Endothelial cell of umbilical vein (primary cell): ENCODE measurements at regions not wholly inside any gene's neighbourhood (a gene's known extent, or its start where the extent isn't known, plus 50 kb on each side); places are given as distances from the start of the nearest gene placed in this dataset.

ENCODE experiments used
- BruUV-seq: library from RNA; stranded (reverse); fragments of 400-500 nt; replicated peaks from 2 replicates; lab custom pipeline; 2021; lab: Mats Ljungman, UMichigan
- CTCF ChIA-PET: fragments of 300-600, 350-600 bp; sonication (Branson Sonifier 250); formaldehyde crosslinking; loops from one replicate; lab custom pipeline; 2021; ENCODE audit warnings: antibody characterized with exemption, inconsistent platforms; lab: Charles Lee
- POLR2A ChIA-PET: fragments of 300-600, 350-600 bp; sonication (Branson Sonifier 250); formaldehyde crosslinking; loops from one replicate; lab custom pipeline; 2021; ENCODE audit warnings: antibody characterized with exemption, inconsistent platforms; lab: Charles Lee
- DNase-seq: peaks from one replicate; pipeline ENCODE4 v3.0.0-alpha.2; 2011; ENCODE audit warnings: low read depth, low spot score
- FAIRE-seq: peaks from 2 replicates; lab custom pipeline; 2011; peaks lifted over from hg19 to GRCh38; lab: Jason Lieb, UNC
- H2AFZ ChIP-seq: 2 replicates; pipeline ENCODE4 v1.6.0; 2012; ENCODE audit warnings: low read depth, low read length, control low read depth, inconsistent platforms
- H3K27ac ChIP-seq: 2 replicates; pipeline ENCODE4 v1.5.1; 2011; ENCODE audit warnings: low read depth, mild to moderate bottlenecking, control low read depth, low read length, moderate library complexity; ENCODE audit not compliant: insufficient read depth
- H3K27me3 ChIP-seq, 2 experiments: 2 replicates each; pipeline versions ENCODE4 v1.6.0 to v1.6.1; 2011; ENCODE audit warnings: low read length in 2 of 2, mixed read lengths in 1 of 2; ENCODE audit not compliant: control insufficient read depth in 2 of 2, insufficient read depth in 2 of 2
- H3K36me3 ChIP-seq, 2 experiments: 2 replicates in 1 of 2; 3 replicates in 1 of 2; pipeline ENCODE4 v1.5.1; 2011; ENCODE audit warnings: low read length in 2 of 2, mild to moderate bottlenecking in 1 of 2, moderate library complexity in 1 of 2; ENCODE audit not compliant: control insufficient read depth in 2 of 2, insufficient read depth in 2 of 2; ENCODE audit errors: extremely low read depth in 1 of 2
- H3K4me1 ChIP-seq: 3 replicates; pipeline ENCODE4 v1.5.1; 2011; ENCODE audit warnings: mild to moderate bottlenecking, low read length; ENCODE audit not compliant: control insufficient read depth, insufficient read depth; ENCODE audit errors: extremely low read depth
- H3K4me2 ChIP-seq: 2 replicates; pipeline ENCODE4 v1.6.1; 2011; ENCODE audit warnings: low read length, control low read depth, mixed read lengths; ENCODE audit not compliant: insufficient read depth
- H3K4me3 ChIP-seq, 3 experiments: fragments of 200-600 bp in 1 of 3; sonication (generic), shearing (Covaris generic) in 1 of 3; replicated peaks in 1 of 3; 2 replicates each; pipeline ENCODE4 v1.5.1; 2011 to 2016; ENCODE audit warnings: control low read depth in 3 of 3, low read length in 3 of 3, mild to moderate bottlenecking in 2 of 3, inconsistent platforms in 1 of 3, low read depth in 1 of 3, moderate library complexity in 1 of 3; ENCODE audit not compliant: insufficient read depth in 1 of 3
- H3K79me2 ChIP-seq: 2 replicates; pipeline ENCODE4 v1.6.0; 2012; ENCODE audit warnings: low read length, inconsistent platforms; ENCODE audit not compliant: control insufficient read depth, insufficient read depth
- H3K9ac ChIP-seq: replicated peaks from 2 replicates; pipeline ENCODE3; 2011; ENCODE audit warnings: low read length, control low read depth; ENCODE audit not compliant: insufficient read depth; ENCODE audit errors: extremely low read depth
- H3K9me1 ChIP-seq: replicated peaks from 3 replicates; pipeline ENCODE4 v1.6.0; 2011; ENCODE audit warnings: mild to moderate bottlenecking, low read length; ENCODE audit not compliant: control insufficient read depth, insufficient read depth; ENCODE audit errors: extremely low read depth
- H3K9me3 ChIP-seq: replicated peaks from 2 replicates; pipeline ENCODE4 v1.5.1; 2012; ENCODE audit warnings: low read length, inconsistent platforms; ENCODE audit not compliant: control insufficient read depth, insufficient read depth
- H4K20me1 ChIP-seq: replicated peaks from 2 replicates; pipeline ENCODE3; 2011; ENCODE audit warnings: mild to moderate bottlenecking, low read length; ENCODE audit not compliant: control insufficient read depth, insufficient read depth; ENCODE audit errors: extremely low read depth
- CTCF ChIP-seq, 2 donors: IDR thresholded peaks; 1 replicate in 1 of 2; 2 replicates in 1 of 2; pipeline ENCODE4 v1.5.1; 2011; ENCODE audit warnings: low read length in 2 of 2, mild to moderate bottlenecking in 2 of 2, moderate library complexity in 2 of 2, control low read depth in 1 of 2, inconsistent platforms in 1 of 2, low read depth in 1 of 2; ENCODE audit not compliant: insufficient read depth in 1 of 2; ENCODE audit errors: extremely low read depth in 1 of 2
- EZH2 ChIP-seq: IDR thresholded peaks from 2 replicates; pipeline ENCODE4 v1.6.1; 2012; ENCODE audit warnings: borderline replicate concordance, low read depth, mild to moderate bottlenecking, moderate library complexity, low read length, inconsistent platforms; ENCODE audit not compliant: severe bottlenecking
- FOS ChIP-seq: IDR thresholded peaks from 2 replicates; pipeline ENCODE4 v1.6.1; 2011; ENCODE audit warnings: mild to moderate bottlenecking, low read length, moderate library complexity, borderline replicate concordance; ENCODE audit not compliant: insufficient read depth
- GATA2 ChIP-seq: IDR thresholded peaks from 2 replicates; pipeline ENCODE4 v1.7.0; 2011; ENCODE audit warnings: low read depth, mild to moderate bottlenecking, moderate library complexity, mixed read lengths, low read length; ENCODE audit not compliant: insufficient read length, insufficient read depth
- JUN ChIP-seq: IDR thresholded peaks from 2 replicates; pipeline ENCODE4 v1.6.1; 2011; ENCODE audit warnings: borderline replicate concordance, low read depth; ENCODE audit not compliant: insufficient read length, insufficient read depth
- MAX ChIP-seq: IDR thresholded peaks from 2 replicates; pipeline ENCODE4 v1.6.1; 2011; ENCODE audit not compliant: insufficient read depth, insufficient read length
- MYC ChIP-seq: IDR thresholded peaks from one replicate; pipeline ENCODE4 v1.6.1; 2011; ENCODE audit warnings: mild to moderate bottlenecking, low read depth, low read length
- POLR2A ChIP-seq: IDR thresholded peaks from 2 replicates; pipeline ENCODE4 v1.6.1; 2012; ENCODE audit warnings: low read depth, mild to moderate bottlenecking, control low read depth, low read length
- POLR2AphosphoS5 ChIP-seq: IDR thresholded peaks from 2 replicates; pipeline ENCODE4 v1.6.1; 2012; ENCODE audit warnings: low read depth, mild to moderate bottlenecking, control low read depth, low read length, moderate library complexity; ENCODE audit not compliant: insufficient read depth
- dilution Hi-C: fragments of 300-500 bp; cut with MboI; formaldehyde crosslinking; loops from one replicate; pipeline ENCODE4 v1.15.0; 2019; ENCODE audit warnings: low sequenced_read_pairs; ENCODE audit not compliant: extremely low pct_ligation_motif_present
- intact Hi-C: fragments of 100-400 bp; cut with micrococcal nuclease; formaldehyde crosslinking; loops from one replicate; pipeline ENCODE4 v1.10.0; 2022

- FAIRE-seq (no peak), DNase-seq (no peak)
- no peaks in the 10 kb centered on the region for H3K36me3 ChIP-seq
- intact Hi-C loops (no loop called here), dilution Hi-C loops (no loop called here)
- H3K9me3 ChIP-seq, result no peaks in the 10 kb centered on the region
- H3K9ac ChIP-seq, result no peak overlapping the region
- H3K4me1 ChIP-seq, result no peaks in the 10 kb centered on the region
- TF ChIP-seq GATA2, result no peak
- TF ChIP-seq EZH2, result no peak
- TF ChIP-seq MAX, result no peak
- no peaks in the 10 kb centered on the region for H3K79me2 ChIP-seq
- no peaks in the 10 kb centered on the region for H3K9me1 ChIP-seq
- no peaks in the 10 kb centered on the region for H4K20me1 ChIP-seq
- H3K4me2 ChIP-seq, result no peak overlapping the region
- no TSS peak for BruUV-seq
- H3K4me3 ChIP-seq, result no peak overlapping the region
- ChIA-PET CTCF (no interaction called here), POLR2A (no interaction called here)
- H3K27me3 ChIP-seq, result no peaks in the 10 kb centered on the region
- H3K27ac ChIP-seq, result no peak overlapping the region
- H2AFZ ChIP-seq, result no peak overlapping the region
These were observed 894.9 kb upstream of the PCDH9 start for GRCh38 chr13:68125087-68125480.

GRCh38 chr13:68124437-68125086 is 894.4 kb upstream of the PCDH9 start:
- intact Hi-C loops, result no loop called here
- no peak for FAIRE-seq
- Histone ChIP-seq H2AFZ (no peak overlapping the region), H3K9ac (no peak overlapping the region), H3K4me2 (no peak overlapping the region), H3K79me2 (no peaks in the 10 kb centered on the region), H3K27me3 (no peaks in the 10 kb centered on the region), H3K9me1 (no peaks in the 10 kb centered on the region), H3K4me3 (no peak overlapping the region), H3K9me3 (no peaks in the 10 kb centered on the region), H3K4me1 (no peaks in the 10 kb centered on the region), H3K36me3 (no peaks in the 10 kb centered on the region), H4K20me1 (no peaks in the 10 kb centered on the region), H3K27ac (no peak overlapping the region)
- dilution Hi-C loops, result no loop called here
- POLR2A ChIA-PET, result no interaction called here
- CTCF ChIA-PET, result no interaction called here
- no peak for TF ChIP-seq JUN
- no peak for TF ChIP-seq POLR2AphosphoS5
- no peak for TF ChIP-seq MYC
- no peak for TF ChIP-seq MAX
- TF ChIP-seq GATA2, result no peak
- TF ChIP-seq FOS, result no peak
- TF ChIP-seq CTCF (IDR thresholded peaks at IDR 0.05; ENCODE audit: extremely low read depth in 1 of 2, insufficient read depth in 1 of 2, low read depth in 1 of 2, low read length in 2 of 2), result no peak
- TF ChIP-seq EZH2, result no peak
- TF ChIP-seq POLR2A, result no peak
- no TSS peak for BruUV-seq
- DNase-seq, result no peak
